Stimulated activated CD4-positive, alpha-beta T cell treated with anti-CD3 and anti-CD28 coated beads, Interleukin-15, amount 100 ng/mL, for 24 hours (primary cell): ENCODE measurements at regions not wholly inside any gene's neighbourhood (a gene's known extent, or its start where the extent isn't known, plus 50 kb on each side); places are given as distances from the start of the nearest gene placed in this dataset.
"Not testable (repeated sequence)": the region's sequence is repeated elsewhere in the genome, so short reads cannot be mapped to it uniquely, and the experiment has no call there.

ENCODE experiments used
- DNase-seq: peaks from one replicate; pipeline ENCODE4 v3.0.0-alpha.2; 2020

DNA sequence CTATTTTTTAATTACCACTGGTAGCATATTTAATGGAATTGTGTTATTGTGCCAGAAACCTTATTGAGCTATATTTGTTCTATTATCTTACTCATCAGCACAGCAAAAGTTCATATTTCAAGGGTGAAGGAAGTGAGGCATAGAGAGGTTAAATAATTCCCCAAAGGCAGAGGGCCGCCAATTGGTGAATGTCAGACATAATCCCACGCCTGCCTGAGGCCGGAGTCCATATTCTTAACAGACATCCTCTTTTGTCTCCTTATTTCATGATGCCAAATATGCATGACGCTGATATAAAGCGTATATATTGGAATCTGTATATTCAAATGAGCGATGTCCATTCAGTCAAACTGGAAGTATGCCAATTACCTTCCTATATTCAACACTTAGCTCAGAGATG, 505.0 kb upstream of the SLC35B3 start:
- no peak for DNase-seq

DNA sequence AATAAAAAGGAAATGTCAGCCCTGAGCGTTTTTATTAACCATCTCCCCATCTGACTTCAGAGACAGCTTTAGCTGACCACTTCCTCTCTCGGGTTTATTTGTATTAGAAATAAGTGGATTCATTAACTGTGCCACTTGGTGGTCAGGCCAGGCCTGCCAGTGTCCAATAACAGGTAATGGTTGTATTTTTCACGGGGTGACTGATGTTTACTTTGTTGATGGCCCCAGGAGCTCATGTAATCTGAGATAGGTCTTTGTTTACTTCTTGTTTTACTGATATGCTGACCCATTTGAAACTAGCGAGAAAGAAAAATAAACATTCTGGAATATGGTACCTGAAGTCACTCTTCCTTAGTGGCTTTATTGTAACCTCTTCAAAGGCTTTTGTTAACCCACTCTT, 504.3 kb upstream of the SLC35B3 start:
- DNase-seq, result no peak

DNA sequence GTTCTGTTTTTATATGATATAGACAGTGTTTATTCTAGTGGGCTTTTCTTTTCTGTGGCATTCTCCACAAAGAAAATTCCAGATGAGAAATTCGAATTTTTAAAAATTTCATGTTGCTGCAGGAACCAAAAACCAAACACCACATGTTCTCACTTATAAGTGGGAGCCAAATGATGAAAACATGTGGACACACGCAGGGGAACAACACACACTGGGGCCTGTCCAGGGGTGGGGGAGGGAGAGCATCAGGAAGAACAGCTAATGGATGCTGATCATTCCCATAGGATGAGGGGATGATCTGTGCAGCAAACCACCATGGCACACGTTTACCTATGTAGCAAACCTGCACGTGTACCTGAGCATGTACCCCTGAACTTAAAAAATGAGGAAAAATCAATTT, 499.0 kb upstream of the SLC35B3 start:
- no peak for DNase-seq

DNA sequence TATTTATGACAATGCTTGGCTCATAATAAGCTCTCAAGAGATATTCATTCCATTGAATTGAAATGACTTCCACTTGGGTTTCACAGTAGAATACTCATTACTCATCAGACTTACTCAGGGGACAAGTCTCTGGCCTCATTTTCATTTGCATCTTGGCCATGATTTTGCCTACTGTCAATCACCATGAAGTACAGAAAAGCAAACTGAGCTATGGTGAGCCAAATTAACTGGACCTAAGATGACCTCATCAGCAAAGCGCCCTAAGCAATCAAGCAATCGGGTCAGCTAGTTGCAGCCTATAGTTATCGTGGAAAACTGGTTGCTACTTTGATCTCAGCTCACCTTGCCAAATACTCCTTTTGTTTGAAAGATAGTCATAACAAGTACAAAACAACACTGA, 494.7 kb upstream of the SLC35B3 start:
- DNase-seq, result no peak

DNA sequence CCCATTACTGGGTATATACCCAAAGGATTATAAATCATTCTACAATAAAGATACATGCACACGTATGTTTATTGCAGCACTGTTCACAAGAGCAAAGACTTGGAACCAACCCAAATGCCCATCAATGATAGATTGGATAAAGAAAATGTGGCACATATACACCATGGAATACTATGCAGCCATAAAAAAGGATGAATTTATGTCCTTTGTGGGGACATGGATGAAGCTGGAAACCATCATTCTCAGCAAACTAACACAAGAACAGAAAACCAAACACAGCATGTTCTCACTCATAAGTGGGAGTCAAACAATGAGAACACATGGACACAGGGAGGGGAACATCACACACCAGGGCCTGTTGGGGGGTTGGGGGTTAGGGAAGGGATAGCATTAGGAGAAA, 484.9 kb upstream of the SLC35B3 start:
- not testable (repeated sequence) for DNase-seq

DNA sequence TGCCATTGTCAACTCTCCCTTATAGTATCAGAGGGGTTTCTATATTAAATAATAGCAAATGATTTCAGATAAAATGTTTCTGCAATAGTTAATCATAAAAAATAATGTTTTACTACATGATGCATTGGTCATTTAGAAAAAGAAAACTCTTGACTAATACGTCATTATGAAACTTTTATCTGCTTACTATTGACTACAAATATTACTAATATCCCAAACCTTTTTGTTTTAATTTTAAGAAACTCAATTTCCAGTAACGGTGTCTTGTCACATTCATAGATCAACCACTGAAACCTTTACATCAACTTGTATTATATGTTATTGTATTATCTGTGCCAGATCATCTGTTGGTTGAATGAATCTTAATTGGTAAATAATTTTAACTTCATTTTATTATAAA, 482.9 kb upstream of the SLC35B3 start:
- no peak for DNase-seq

DNA sequence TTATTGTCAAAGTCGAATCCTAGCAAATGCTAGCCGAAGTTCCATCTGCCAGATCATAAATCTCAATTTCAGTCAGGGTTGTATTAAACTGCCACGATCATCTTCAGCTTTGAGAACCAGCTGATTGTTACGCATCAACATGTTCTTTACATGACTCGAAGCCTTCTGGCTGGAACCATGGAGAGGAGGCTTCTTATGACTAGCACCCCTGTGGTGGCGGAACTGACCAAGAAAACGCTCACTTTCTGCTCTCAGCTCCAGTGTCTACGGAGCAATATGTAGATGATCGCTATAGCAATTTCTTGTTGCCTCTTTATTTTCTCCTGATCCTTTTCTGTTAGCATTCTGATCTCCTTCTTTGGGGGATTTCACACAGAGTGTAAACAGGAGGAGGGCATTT, 479.4 kb upstream of the SLC35B3 start:
- no peak for DNase-seq

DNA sequence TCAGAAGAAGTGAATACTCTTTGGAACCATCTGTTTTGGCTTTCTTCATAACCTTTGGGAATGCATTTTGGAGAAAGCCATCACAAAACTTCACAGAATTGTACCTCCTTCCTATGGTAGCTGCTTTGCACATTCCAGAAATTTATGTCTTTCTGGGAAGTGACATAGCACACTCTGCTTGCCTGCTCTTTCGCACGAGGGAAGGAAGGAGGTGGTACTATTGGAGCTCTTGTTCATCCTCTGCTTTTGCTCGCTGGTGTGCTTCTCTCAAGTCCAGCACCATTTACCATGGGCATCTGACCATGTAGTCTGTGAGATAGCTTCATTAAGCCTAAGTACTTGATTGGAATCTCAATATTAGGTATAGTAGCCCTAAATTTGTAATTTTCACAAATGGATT, 473.3 kb upstream of the SLC35B3 start:
- DNase-seq, result no peak

DNA sequence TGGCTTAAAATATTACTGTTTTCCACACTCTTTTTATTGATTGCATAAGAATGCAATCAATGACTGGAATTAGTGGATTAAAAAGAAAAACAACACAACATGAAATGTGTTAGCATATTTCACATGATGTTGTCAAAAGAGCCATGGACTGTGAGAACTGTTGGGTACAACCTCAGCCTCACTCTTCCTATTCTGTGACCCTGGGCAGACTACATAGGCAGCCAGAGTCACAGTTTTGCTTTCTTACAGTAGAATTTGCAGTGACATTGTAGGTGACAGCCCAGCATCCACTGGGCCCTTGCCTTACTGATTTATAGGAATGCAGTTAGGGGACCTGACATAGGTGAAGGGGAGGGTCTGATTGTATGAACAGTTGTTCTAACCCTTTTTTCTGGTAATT, 471.4 kb upstream of the SLC35B3 start:
- DNase-seq, result no peak

DNA sequence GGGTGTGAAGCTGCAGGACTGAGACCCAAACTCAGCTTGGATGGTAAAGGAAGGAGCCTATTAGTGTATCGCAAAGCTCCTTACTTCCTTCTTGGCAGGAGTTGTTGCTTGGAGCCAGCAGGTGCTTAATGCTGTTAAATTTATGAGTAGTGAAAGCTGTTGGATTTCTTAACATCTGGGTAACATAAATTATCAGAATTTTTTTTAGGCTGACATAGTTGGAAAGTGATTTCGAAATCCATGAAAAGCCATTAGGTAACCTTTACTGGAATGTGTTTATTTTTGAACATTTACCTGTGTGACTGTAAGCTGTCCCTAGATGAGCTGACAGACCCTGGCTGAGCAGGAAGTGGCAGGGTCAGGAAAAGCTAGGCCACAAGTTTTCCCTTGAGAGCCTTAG, 470.4 kb upstream of the SLC35B3 start:
- DNase-seq, result no peak

DNA sequence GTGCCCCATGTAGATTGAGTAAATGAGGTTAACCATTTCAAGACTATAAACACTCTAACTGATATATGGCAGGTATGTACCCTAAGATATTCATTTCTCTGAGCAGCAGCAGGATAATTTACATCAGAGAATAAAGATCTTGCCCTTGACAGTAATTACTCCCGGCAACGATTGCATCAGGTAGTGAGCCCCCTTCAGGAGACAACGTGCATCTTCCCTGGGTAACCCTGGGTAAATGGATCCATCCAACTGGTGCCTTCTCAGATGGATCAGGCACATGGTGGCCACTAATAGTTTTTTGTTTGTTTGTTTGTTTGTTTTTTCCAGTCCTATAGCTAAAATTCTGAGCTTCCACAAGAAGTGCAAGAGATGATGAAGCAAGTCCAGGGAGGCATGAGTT, 469.4 kb upstream of the SLC35B3 start:
- DNase-seq, result no peak

DNA sequence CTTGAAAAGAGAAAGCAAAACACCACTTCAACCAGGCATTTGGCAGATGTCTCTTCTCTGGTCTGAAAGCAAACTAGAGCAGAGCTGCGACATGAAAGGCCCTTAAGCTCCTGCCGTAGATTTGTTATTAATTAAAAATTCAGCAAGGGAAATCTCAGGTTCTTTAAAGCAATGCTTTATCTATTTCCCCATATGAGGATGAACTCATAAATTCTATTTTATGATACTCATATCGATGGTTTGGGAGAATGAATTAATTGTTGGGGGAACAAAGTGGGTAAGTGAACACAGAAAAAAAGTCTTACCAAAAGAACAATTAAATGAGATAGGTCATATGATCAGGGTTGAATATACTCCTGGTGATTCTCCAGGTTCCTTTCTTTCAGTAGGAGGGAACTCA, 464.7 kb upstream of the SLC35B3 start:
- no peak for DNase-seq

DNA sequence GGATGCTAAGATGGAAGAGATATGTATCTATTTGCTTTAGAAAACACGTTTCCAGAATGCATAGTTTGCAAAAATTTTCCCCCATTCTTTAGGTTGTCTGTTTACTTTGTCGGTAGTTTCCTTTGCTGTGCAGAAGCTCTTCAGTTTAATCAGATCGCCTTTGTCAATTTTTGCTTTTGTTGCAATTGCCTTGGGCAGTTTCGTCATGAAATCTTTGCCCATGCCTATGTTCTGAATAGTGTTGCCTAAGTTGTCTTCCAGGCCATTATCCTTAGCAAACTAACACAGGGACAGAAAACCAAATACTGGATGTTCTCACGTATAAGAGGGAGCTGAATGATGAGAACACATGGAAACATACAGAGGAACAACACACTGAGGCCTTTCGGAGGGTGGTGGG, 454.2 kb upstream of the SLC35B3 start:
- no peak for DNase-seq

DNA sequence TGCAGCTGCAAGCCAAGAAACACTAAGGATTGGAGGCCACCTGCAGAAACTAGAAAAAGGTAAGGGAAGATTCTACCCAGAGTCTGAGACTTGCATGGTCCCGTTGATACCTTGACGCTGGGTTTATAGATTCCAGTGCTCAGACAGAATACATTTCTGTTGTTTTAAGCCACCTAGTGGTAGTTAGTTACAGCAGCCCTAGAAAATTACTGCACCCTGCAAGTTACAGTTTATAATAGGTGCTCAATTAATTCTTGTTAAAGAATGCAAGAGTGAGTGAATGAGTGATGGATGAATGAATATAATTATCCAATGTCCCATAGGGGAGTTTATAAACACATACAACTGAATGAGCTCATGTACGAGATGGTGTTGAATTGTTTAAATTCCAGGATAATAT, 453.1 kb upstream of the SLC35B3 start:
- DNase-seq, result no peak

DNA sequence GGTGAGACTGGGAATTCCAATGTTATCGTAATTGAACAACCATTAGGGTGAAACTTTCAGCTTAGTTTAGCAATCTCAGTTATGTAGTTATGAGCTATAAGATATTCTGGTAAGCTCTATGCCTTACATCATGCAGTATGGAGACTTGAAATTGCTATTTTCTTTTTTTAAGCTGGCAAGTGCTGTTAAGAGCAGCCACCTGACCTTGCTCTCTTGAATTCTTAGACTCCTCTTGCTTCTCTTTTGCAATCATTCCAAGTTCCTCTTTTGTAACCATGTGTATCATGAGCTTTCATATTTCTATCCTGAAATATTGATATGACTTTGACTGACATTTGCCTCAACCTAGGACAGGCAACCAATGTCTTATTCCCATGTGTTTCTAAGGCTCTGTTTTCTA, 446.3 kb upstream of the SLC35B3 start:
- no peak for DNase-seq

DNA sequence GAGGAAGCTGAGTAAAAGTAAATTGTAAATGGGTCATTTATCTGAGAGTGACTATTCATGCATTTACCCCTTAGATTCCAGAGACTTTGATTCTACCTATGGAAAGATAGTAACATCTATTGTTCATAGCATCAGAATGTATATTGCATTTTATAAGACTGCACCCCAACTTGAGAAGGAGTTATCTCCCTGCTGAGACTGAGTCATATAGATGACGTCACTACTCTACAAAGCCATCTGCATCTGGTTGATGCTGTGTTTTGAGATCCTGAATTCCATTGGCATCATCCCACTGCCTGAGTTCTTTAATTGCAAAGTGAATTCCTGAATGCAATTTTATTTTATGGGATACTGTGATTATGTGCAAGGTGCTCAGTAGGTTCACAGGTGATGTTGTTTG, 444.0 kb upstream of the SLC35B3 start:
- DNase-seq, result no peak

DNA sequence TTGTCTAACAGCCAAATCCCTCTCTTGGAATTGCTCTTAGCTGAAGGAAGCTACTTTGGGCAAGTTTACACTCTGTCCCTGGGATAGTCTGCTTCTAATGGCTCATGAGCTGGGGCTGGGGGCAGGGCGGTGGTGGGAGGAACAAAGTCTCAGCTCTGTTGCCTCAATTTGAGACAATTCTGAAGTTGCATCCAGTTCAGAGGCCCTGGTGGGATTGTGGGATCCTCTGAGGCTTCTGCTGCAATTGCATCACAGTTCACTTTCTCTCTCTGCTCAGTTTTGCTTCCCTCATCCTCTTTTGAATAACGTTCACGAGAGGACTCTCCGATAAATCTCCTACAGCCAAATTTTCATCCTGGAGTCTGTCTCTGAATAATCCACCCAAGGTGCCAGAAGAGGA, 440.6 kb upstream of the SLC35B3 start:
- DNase-seq, result no peak

DNA sequence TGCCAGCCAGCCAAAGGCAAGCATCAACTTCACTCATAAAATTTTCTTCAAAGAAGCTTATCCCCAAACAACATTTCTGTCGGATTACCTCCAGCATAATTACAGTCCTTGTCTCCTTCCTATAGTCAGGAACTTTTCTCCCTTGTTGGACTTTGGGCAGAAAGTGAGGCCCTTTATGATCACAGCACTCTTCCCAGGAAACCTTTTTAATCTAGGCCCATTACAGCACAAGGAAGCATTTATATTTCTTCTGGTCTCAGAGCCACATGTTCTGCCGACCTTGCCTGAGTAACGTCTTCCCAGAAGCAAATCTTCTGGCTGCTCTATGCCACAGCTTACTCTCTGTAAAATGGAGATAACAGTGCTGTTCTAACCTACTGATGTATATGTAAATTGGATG, 437.2 kb upstream of the SLC35B3 start:
- DNase-seq, result no peak

DNA sequence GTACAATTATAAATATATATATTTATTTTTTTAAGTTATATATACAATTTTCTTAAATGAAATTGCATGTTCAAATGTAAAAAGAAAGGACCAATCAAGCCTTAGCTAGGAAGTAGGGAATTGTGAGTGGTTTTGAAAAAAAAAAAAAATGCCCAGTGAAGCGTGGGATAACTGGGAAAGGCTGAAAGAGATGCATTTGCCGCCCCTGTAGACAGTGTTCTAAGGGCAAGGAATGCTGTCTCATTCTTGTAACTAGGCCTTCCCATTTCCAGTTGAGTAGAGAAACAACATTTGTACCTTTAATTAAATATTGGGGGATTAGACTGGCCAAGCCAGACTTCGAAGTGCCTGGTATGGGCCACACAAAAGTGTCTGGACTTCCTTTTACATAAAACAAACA, 430.1 kb upstream of the SLC35B3 start:
- DNase-seq, result no peak

DNA sequence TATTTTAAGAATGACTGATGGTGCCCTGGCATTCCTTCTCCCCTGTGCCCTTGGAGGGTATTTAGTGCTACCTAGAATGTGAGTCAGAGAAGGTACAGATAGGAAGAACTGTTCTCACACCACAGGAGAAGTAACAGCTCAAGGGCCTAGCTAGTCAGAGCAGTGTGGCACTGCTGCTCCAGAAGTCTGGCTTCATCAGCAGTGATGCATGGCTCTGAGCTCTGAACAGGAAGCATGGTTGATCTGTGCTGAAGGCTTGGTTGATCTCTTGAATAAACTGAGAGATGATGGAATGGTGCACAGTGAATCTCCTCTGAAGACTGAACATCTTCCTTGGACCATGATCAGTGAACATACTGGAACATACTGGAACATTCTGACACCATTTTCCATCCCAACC, 425.3 kb upstream of the SLC35B3 start:
- DNase-seq, result no peak

DNA sequence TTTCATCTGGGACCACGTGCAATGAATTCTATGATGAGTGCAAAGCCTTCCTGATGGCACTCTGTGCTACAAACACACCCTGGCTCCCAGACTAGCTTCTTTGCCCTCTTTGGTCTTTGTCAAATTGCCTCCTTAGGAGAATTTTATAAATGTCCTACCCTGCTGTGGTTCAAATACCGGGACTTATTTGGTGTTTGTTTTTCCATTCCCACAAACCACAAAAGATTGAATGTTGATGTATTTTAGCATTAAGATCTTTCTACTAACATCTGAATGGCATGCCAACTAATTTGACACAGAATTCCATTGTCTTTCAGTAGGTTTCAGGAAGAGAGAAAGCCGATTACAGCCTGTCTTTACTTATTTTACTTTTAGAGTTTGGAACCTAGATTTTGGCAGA, 424.2 kb upstream of the SLC35B3 start:
- no peak for DNase-seq

DNA sequence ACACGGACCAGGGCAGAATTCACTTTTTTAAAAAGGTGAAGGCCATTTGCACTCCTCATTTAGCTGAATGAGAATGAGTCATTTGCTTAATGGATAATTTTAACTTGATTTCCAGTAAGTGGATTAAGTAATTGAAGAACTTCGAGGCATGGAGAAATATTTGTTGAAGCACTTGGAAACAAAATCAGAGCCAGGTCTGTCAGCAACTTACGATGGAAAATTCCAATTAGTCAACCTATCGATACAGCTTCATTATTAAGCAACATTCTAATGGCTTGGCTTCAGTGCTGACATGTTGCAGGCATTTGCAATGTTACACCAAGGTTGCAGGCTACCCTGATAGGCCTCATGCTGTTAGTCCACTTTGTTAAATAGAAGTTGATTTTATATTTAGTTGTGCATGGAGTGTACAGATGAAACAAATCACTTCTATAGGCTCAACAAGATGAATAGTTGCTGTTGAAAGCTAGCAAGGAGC, 423.5 kb upstream of the SLC35B3 start:
- no peak for DNase-seq

DNA sequence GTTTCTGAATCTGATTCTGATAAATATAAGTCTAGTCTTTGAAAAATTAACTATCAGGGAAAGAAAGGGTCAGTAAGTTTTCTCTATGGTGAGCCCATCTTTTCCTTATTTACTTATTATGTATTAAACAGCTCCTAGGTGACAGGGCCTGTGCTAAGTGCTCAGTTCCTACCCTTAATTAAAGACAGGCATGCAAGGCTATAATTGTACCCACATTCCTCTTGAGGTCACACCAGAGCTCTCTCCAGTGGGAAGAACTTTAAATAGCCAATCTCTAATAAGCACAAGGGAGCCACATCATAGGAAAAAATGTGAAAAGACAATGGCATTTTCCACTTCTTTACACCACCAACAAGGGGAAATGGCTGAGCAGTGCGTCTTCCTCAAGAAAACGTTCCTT, 421.8 kb upstream of the SLC35B3 start:
- no peak for DNase-seq

DNA sequence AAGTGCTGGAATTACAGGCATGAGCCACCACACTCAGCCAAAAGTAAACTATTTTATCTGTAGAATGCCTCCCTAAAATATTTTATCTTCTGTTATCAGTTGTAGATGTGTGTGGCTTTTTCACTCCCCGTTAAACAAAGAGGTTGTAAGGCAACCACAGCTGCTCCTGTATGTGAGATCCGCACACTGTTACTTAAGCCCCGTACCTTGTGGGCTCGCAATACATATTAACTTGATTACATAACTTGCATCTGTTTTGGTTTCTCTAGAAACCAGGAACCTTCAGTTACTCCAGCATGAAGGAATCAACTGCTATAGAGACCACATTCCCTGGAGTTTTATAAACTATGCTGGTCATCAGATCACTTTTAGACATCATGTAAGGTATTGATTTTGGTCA, 420.1 kb upstream of the SLC35B3 start:
- no peak for DNase-seq

DNA sequence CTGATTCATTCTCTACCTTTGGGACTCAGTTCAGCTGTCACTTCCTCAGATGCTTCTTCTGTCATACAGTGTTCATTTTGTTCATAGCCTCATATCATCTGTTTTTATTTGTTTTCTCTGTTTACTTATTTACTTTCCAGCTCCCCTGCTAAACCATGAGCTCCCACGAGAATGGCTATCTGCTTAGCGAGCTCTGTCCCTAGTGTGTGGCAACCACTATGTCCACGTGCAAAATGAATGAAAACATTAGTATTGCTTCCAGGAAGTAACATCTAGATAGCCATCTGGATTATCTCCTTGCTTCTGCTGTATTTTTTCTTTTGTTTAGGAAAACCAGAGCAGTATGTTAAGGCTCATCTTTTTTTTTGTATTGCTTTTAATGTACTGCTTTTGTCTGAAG, 417.0 kb upstream of the SLC35B3 start:
- DNase-seq, result no peak

DNA sequence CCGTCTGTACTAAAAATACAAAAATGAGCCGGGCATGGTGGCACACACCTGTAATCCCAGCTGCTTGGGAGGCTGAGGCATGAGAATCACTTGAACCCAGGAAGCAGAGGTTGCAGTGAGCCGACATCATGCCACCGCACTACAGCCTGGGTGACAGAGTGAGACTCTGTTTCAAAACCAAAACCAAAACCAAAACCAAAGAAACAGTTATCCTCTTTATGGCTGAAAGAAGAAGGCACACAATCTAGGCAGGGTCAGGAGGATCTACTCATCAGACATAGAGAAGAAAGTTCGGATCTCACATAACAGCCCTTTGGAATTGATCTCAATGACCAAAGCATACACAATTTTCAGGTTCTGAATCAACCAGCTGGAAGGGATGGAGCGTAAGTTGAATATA, 411.3 kb upstream of the SLC35B3 start:
- not testable (repeated sequence) for DNase-seq
